ENCODE measurements at regions not wholly inside any gene's neighbourhood (a gene's known extent, or its start where the extent isn't known, plus 50 kb on each side); places are given as distances from the start of the nearest gene placed in this dataset.

- TF ChIP-seq HEYL (CRISPR knock-in tag; IDR thresholded peaks at IDR 0.05) (no peak), NFE2L2 (conservative IDR thresholded peaks at IDR 0.05; ENCODE audit: low read length) (no peak), JUN (IDR thresholded peaks at IDR 0.05) (no peak), BHLHE40 (IDR thresholded peaks at IDR 0.05; ENCODE audit: low read depth, low read length) (no peak)
- TF ChIP-seq, protein P1, sequence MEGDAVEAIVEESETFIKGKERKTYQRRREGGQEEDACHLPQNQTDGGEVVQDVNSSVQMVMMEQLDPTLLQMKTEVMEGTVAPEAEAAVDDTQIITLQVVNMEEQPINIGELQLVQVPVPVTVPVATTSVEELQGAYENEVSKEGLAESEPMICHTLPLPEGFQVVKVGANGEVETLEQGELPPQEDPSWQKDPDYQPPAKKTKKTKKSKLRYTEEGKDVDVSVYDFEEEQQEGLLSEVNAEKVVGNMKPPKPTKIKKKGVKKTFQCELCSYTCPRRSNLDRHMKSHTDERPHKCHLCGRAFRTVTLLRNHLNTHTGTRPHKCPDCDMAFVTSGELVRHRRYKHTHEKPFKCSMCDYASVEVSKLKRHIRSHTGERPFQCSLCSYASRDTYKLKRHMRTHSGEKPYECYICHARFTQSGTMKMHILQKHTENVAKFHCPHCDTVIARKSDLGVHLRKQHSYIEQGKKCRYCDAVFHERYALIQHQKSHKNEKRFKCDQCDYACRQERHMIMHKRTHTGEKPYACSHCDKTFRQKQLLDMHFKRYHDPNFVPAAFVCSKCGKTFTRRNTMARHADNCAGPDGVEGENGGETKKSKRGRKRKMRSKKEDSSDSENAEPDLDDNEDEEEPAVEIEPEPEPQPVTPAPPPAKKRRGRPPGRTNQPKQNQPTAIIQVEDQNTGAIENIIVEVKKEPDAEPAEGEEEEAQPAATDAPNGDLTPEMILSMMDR (IDR thresholded peaks at IDR 0.05), result no peak
Measured at GRCh38 chr5:62211405-62211804, 94.6 kb upstream of the KIF2A start.
